ENCODE measurements at regions not wholly inside any gene's neighbourhood (a gene's known extent, or its start where the extent isn't known, plus 50 kb on each side); places are given as distances from the start of the nearest gene placed in this dataset.

DNA sequence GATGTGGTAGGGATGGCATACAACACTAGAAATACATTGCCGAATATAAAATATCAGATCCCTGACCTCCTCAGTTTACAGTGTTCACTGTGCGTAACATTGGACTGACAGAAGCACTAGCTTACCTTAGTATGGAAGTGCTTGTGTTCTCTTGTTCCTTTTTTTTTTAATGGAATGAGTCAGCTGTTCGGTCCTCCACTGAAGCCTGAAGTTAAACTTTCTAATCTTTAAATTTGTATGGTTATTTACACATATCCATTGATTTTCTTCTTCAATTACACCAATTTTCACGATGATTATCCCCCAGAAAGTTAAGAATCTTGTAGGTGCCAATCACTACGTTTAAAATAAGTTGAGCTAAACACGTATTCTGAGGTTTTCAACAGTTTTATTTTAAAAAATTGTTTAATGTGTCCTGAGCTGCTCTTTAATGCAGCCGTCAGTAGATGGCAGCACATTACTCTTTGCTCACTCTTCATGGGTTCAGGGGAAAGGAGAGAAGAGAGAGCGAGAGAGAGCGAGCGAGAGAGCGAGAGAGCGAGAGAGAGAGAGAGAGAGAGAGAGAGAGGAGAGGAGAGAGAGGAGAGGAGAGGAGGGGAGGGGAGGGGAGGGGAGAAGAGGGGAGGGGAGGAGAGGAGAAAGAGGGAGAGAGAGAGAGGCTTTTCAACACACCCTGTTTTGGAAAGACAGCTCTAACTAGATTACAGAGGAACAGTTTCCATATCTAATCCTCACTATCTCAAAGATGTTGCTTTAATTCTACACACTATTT lies 134.7 kb upstream of the SCAF11 start:
- no peaks in the 10 kb centered on the region for H3K27me3 ChIP-seq (ENCODE audit: control insufficient read depth in 3 of 3, insufficient read depth in 3 of 3, low read length in 2 of 3)
- H3K9me3 ChIP-seq (ENCODE audit: control insufficient read depth in 4 of 4, insufficient read depth in 3 of 4, low read length in 3 of 4): no peaks in the 10 kb centered on the region
- no peak for ATAC-seq (ENCODE audit: insufficient read depth, low FRiP score)
- DNase-seq: peak; percentile 69 to 85 (median 79)
- peaks cover 0 to 8% (median 0%) of the 10 kb centered on the region in 5 donors for H3K4me1 ChIP-seq (ENCODE audit: control insufficient read depth in 5 of 5, insufficient read depth in 5 of 5, low read length in 5 of 5)
- 18 to 21% methylated on average over 7 to 12 of the region's 12 CpGs for WGBS, 2 donors
- H3K27ac ChIP-seq (ENCODE audit: low read depth in 1 of 2, low read length in 1 of 2): no peak overlapping the region
- TF ChIP-seq, protein P1, sequence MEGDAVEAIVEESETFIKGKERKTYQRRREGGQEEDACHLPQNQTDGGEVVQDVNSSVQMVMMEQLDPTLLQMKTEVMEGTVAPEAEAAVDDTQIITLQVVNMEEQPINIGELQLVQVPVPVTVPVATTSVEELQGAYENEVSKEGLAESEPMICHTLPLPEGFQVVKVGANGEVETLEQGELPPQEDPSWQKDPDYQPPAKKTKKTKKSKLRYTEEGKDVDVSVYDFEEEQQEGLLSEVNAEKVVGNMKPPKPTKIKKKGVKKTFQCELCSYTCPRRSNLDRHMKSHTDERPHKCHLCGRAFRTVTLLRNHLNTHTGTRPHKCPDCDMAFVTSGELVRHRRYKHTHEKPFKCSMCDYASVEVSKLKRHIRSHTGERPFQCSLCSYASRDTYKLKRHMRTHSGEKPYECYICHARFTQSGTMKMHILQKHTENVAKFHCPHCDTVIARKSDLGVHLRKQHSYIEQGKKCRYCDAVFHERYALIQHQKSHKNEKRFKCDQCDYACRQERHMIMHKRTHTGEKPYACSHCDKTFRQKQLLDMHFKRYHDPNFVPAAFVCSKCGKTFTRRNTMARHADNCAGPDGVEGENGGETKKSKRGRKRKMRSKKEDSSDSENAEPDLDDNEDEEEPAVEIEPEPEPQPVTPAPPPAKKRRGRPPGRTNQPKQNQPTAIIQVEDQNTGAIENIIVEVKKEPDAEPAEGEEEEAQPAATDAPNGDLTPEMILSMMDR (IDR thresholded peaks at IDR 0.05; ENCODE audit: control extremely low read depth, extremely low read depth): peak; percentile 69
- H3K36me3 ChIP-seq (ENCODE audit: control insufficient read depth in 4 of 4, insufficient read depth in 4 of 4, low read length in 4 of 4): no peaks in the 10 kb centered on the region
- H3K4me3 ChIP-seq: no peak overlapping the region
- H3K9ac ChIP-seq (ENCODE audit: insufficient read depth in 1 of 2, low read length in 2 of 2): no peak overlapping the region

DNA sequence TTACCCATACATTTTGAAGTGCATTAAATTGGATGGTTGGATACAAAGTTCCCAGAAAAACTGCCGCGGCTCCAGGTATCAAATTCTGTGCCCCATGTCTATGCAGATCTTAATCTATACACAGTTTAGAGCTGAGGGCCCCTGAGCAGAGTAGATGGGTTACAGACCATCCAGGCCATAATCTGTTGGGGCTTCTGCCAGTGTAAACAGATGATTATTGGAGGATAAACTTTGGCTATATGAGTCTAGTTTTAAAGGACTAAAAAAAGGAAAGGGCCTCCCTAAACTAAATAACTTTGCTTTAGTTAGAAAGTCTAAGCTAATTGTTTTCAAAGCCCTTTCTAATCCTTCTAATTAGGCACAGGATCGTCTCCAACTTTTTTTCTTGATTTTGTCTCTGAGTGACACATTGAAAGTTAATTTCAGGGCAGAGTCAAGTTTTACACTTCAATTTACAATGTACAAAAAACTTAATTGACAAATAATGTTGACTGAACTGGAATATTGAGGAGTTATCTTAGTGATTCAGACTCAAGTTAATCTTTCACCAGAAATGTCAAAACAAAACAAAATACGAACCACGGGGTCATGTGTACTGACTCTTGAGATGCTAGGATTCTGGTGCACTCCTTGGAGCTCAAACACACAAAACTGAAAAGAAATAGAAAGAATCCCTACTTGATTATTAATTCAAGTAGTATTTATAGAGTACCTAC lies 133.9 kb upstream of the SCAF11 start:
- 57 to 73% methylated on average over 5 of the region's 5 CpGs for WGBS, 2 donors
- H3K27me3 ChIP-seq (ENCODE audit: control insufficient read depth in 3 of 3, insufficient read depth in 3 of 3, low read length in 2 of 3): no peaks in the 10 kb centered on the region
- H3K27ac ChIP-seq (ENCODE audit: low read depth in 1 of 2, low read length in 1 of 2): no peak overlapping the region
- DNase-seq (no peak), ATAC-seq (ENCODE audit: insufficient read depth, low FRiP score) (no peak)
- H3K9ac ChIP-seq (ENCODE audit: insufficient read depth in 1 of 2, low read length in 2 of 2): no peak overlapping the region
- no peaks in the 10 kb centered on the region for H3K9me3 ChIP-seq (ENCODE audit: control insufficient read depth in 4 of 4, insufficient read depth in 3 of 4, low read length in 3 of 4)
- H3K4me1 ChIP-seq (ENCODE audit: control insufficient read depth in 5 of 5, insufficient read depth in 5 of 5, low read length in 5 of 5): peaks cover 0 to 8% (median 0%) of the 10 kb centered on the region in 5 donors
- no peaks in the 10 kb centered on the region for H3K36me3 ChIP-seq (ENCODE audit: control insufficient read depth in 4 of 4, insufficient read depth in 4 of 4, low read length in 4 of 4)
- H3K4me3 ChIP-seq: no peak overlapping the region
- TF ChIP-seq, protein P1 (IDR thresholded peaks at IDR 0.05; ENCODE audit: control extremely low read depth, extremely low read depth): no peak

DNA sequence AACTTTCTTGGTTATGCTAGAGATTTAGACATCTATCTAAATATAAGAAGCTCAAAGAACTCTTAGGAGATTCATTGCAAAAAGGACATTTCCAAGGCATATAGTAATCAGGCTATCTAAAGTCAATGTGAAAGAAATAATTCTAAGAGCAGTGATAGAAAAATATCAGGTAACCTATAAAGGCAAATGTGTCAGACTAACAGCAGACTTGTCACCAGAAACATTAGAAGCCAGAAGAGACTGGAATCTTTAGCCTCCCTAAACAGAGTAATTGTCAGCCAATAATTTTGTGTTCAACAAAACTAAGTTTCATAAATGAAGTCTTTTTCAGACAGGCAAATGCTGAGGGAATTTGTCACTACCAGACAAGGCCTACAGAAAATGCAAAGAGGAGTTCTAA lies 122.0 kb upstream of the SCAF11 start:
- H3K4me3 ChIP-seq: no peak overlapping the region
- no peak overlapping the region for H3K27ac ChIP-seq (ENCODE audit: low read depth in 1 of 2, low read length in 1 of 2)
- ATAC-seq (ENCODE audit: insufficient read depth, low FRiP score) (no peak), DNase-seq (no peak)
- H3K36me3 ChIP-seq (ENCODE audit: control insufficient read depth in 4 of 4, insufficient read depth in 4 of 4, low read length in 4 of 4): no peaks in the 10 kb centered on the region
- no peaks in the 10 kb centered on the region for H3K9me3 ChIP-seq (ENCODE audit: control insufficient read depth in 4 of 4, insufficient read depth in 3 of 4, low read length in 3 of 4)
- no peaks in the 10 kb centered on the region for H3K4me1 ChIP-seq (ENCODE audit: control insufficient read depth in 5 of 5, insufficient read depth in 5 of 5, low read length in 5 of 5)
- TF ChIP-seq, protein P1 (IDR thresholded peaks at IDR 0.05; ENCODE audit: control extremely low read depth, extremely low read depth): no peak
- no peak overlapping the region for H3K9ac ChIP-seq (ENCODE audit: insufficient read depth in 1 of 2, low read length in 2 of 2)
- H3K27me3 ChIP-seq (ENCODE audit: control insufficient read depth in 3 of 3, insufficient read depth in 3 of 3, low read length in 2 of 3): no peaks in the 10 kb centered on the region
